ENCODE measurements at regions not wholly inside any gene's neighbourhood (a gene's known extent, or its start where the extent isn't known, plus 50 kb on each side); places are given as distances from the start of the nearest gene placed in this dataset.
"Not testable (repeated sequence)": the region's sequence is repeated elsewhere in the genome, so short reads cannot be mapped to it uniquely, and the experiment has no call there.

DNA sequence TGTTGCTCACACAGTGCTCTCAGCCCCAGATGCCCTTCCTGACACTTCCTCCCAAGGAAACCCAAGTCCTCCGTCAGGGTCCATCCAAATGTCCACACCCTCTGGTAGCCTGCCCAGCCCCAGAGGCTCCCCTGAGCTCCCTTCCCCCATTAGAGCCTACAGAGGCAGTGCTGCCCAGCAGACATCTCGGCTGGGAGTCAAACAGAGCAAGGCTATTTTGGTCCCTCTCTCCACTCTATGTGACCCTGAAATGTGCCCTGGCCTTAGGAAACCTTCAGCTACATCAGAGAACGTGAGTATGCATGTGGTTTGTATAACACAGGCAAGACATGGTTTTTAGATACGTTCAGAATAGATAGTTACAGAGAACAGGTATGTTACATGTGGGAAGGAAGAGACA, 191.8 kb downstream of the LMLN start:
- not testable (repeated sequence) for H3K36me3 Mint-ChIP-seq (ENCODE audit: insufficient read depth in 1 of 3, low read depth in 3 of 3); H3K4me1 Mint-ChIP-seq; H3K27ac ChIP-seq (ENCODE audit: insufficient read length, low read depth, low read length); H4K8ac ChIP-seq (replicated peaks; ENCODE audit: insufficient read length, low read depth, low read length); H2BK15ac ChIP-seq (ENCODE audit: low read depth, low read length); H3K23me2 ChIP-seq (ENCODE audit: insufficient read length, low read depth, low read length, poor library complexity, severe bottlenecking); H2AK5ac ChIP-seq (ENCODE audit: insufficient read length, low read length); H2BK5ac ChIP-seq (ENCODE audit: insufficient read length, low read length); H3K18ac ChIP-seq (ENCODE audit: insufficient read length, low read depth, low read length); H4K91ac ChIP-seq (ENCODE audit: insufficient read length, low read depth, low read length); H3K79me1 ChIP-seq (ENCODE audit: insufficient read depth, low read depth, low read length, poor library complexity, severe bottlenecking); DNase-seq; H3K9ac ChIP-seq (ENCODE audit: extremely low read depth, insufficient read length, low read length); H3K56ac ChIP-seq (ENCODE audit: insufficient read length, low read depth, low read length); H3K79me2 ChIP-seq (ENCODE audit: insufficient read depth, low read length); H2AFZ ChIP-seq (ENCODE audit: low read length); H3K4me2 ChIP-seq (ENCODE audit: insufficient read depth, insufficient read length, low read length); H3K23ac ChIP-seq (ENCODE audit: insufficient read length, low read depth, low read length); H4K20me1 ChIP-seq (ENCODE audit: control insufficient read depth, insufficient read depth, insufficient read length); H2BK20ac ChIP-seq (ENCODE audit: low read depth, low read length, poor library complexity, severe bottlenecking); H3T11ph ChIP-seq (ENCODE audit: low read length); H3K9me3 ChIP-seq (ENCODE audit: control insufficient read depth, low read depth, low read length); H2BK120ac ChIP-seq (ENCODE audit: low read depth, low read length, poor library complexity, severe bottlenecking); H3K27ac Mint-ChIP-seq; H2BK12ac ChIP-seq (ENCODE audit: insufficient read length, low read depth, low read length); H3K27me3 ChIP-seq (ENCODE audit: insufficient read depth, low read length); H4K5ac ChIP-seq (ENCODE audit: insufficient read length, low read depth, low read length); H3K4me3 Mint-ChIP-seq; H3K4ac ChIP-seq (ENCODE audit: low read depth, low read length); H3K9me3 Mint-ChIP-seq; H3K4me1 ChIP-seq (ENCODE audit: insufficient read depth, low read length); H3K14ac ChIP-seq (ENCODE audit: insufficient read depth, low read length)
- no CpG with 5 or more reads among the region's 4 CpGs for WGBS (ENCODE audit: extremely low coverage, insufficient read length, low lambda C conversion rate)
- H3K27me3 Mint-ChIP-seq (ENCODE audit: low read depth) = peaks cover 13% of the 10 kb centered on the region

- H3K27me3 Mint-ChIP-seq (ENCODE audit: low read depth); H2BK120ac ChIP-seq (ENCODE audit: low read depth, low read length, poor library complexity, severe bottlenecking); H4K8ac ChIP-seq (replicated peaks; ENCODE audit: insufficient read length, low read depth, low read length); H3K27me3 ChIP-seq (ENCODE audit: insufficient read depth, low read length); H3K4me1 ChIP-seq (ENCODE audit: insufficient read depth, low read length); H2BK5ac ChIP-seq (ENCODE audit: insufficient read length, low read length); H3K27ac ChIP-seq (ENCODE audit: insufficient read length, low read depth, low read length); H3K18ac ChIP-seq (ENCODE audit: insufficient read length, low read depth, low read length); DNase-seq; H3K4me3 Mint-ChIP-seq; H3K4me2 ChIP-seq (ENCODE audit: insufficient read depth, insufficient read length, low read length); H3K23ac ChIP-seq (ENCODE audit: insufficient read length, low read depth, low read length); H3K9me3 Mint-ChIP-seq; H3K23me2 ChIP-seq (ENCODE audit: insufficient read length, low read depth, low read length, poor library complexity, severe bottlenecking); H3K27ac Mint-ChIP-seq; H3K79me2 ChIP-seq (ENCODE audit: insufficient read depth, low read length); H3K4ac ChIP-seq (ENCODE audit: low read depth, low read length); H2BK20ac ChIP-seq (ENCODE audit: low read depth, low read length, poor library complexity, severe bottlenecking); H3K9me3 ChIP-seq (ENCODE audit: control insufficient read depth, low read depth, low read length); H4K91ac ChIP-seq (ENCODE audit: insufficient read length, low read depth, low read length); H3K4me1 Mint-ChIP-seq; H3K14ac ChIP-seq (ENCODE audit: insufficient read depth, low read length); H2AFZ ChIP-seq (ENCODE audit: low read length); H3T11ph ChIP-seq (ENCODE audit: low read length); H2BK15ac ChIP-seq (ENCODE audit: low read depth, low read length); H2AK5ac ChIP-seq (ENCODE audit: insufficient read length, low read length); H3K36me3 Mint-ChIP-seq (ENCODE audit: insufficient read depth in 1 of 3, low read depth in 3 of 3); H4K20me1 ChIP-seq (ENCODE audit: control insufficient read depth, insufficient read depth, insufficient read length); H3K56ac ChIP-seq (ENCODE audit: insufficient read length, low read depth, low read length); H3K79me1 ChIP-seq (ENCODE audit: insufficient read depth, low read depth, low read length, poor library complexity, severe bottlenecking); H3K9ac ChIP-seq (ENCODE audit: extremely low read depth, insufficient read length, low read length); H4K5ac ChIP-seq (ENCODE audit: insufficient read length, low read depth, low read length); H2BK12ac ChIP-seq (ENCODE audit: insufficient read length, low read depth, low read length): not testable (repeated sequence)
- no CpG with 5 or more reads among the region's 7 CpGs for WGBS (ENCODE audit: extremely low coverage, insufficient read length, low lambda C conversion rate)
These were observed 195.8 kb downstream of the LMLN start for GRCh38 chr3:198155771-198156170.
